Duodenal mucosa (tissue), 2 donors: ENCODE measurements at regions not wholly inside any gene's neighbourhood (a gene's known extent, or its start where the extent isn't known, plus 50 kb on each side); places are given as distances from the start of the nearest gene placed in this dataset.
"Not testable (repeated sequence)": the region's sequence is repeated elsewhere in the genome, so short reads cannot be mapped to it uniquely, and the experiment has no call there.

Source experiments
- H3K27ac ChIP-seq: one replicate; pipeline ENCODE4 v1.7.0; 2013; ENCODE audit warnings: low read depth, low read length
- H3K27me3 ChIP-seq, 2 donors: one replicate each; pipeline ENCODE4 v1.7.0; 2013; ENCODE audit warnings: low read length in 2 of 2, control low read depth in 1 of 2; ENCODE audit not compliant: insufficient read depth in 2 of 2, control insufficient read depth in 1 of 2
- H3K36me3 ChIP-seq, 2 donors: one replicate each; pipeline ENCODE4 v1.7.0; 2013; ENCODE audit warnings: low read length in 2 of 2, control low read depth in 1 of 2; ENCODE audit not compliant: insufficient read depth in 2 of 2, control insufficient read depth in 1 of 2
- H3K4me1 ChIP-seq, 2 donors: one replicate each; pipeline ENCODE4 v1.7.0; 2013; ENCODE audit warnings: low read length in 2 of 2, control low read depth in 1 of 2; ENCODE audit not compliant: insufficient read depth in 2 of 2, control insufficient read depth in 1 of 2
- H3K4me3 ChIP-seq, 2 donors: one replicate each; pipeline ENCODE4 v1.7.0; 2013; ENCODE audit warnings: low read length in 2 of 2, low read depth in 1 of 2
- H3K9ac ChIP-seq, 2 donors: one replicate each; pipeline ENCODE4 v1.7.0; 2013; ENCODE audit warnings: low read length in 2 of 2, low read depth in 1 of 2
- H3K9me3 ChIP-seq, 2 donors: one replicate each; pipeline ENCODE4 v1.7.0; 2013; ENCODE audit warnings: low read length in 2 of 2, control low read depth in 1 of 2; ENCODE audit not compliant: control insufficient read depth in 1 of 2

- Histone ChIP-seq H3K9me3 (no peaks in the 10 kb centered on the region), H3K4me1 (peaks cover 0 to 4% of the 10 kb centered on the region in 2 donors), H3K9ac (no peak overlapping the region), H3K36me3 (no peaks in the 10 kb centered on the region), H3K27ac (no peak overlapping the region), H3K4me3 (no peak overlapping the region), H3K27me3 (no peaks in the 10 kb centered on the region)
These were observed 73.2 kb upstream of the CITED2 start for GRCh38 chr6:139447656-139447975.

- no peak overlapping the region for H3K9ac ChIP-seq
- peaks cover 0 to 4% of the 10 kb centered on the region in 2 donors for H3K4me1 ChIP-seq
- no peak overlapping the region for H3K27ac ChIP-seq
- H3K4me3 ChIP-seq = no peak overlapping the region
- no peaks in the 10 kb centered on the region for H3K9me3 ChIP-seq
- H3K27me3 ChIP-seq = no peaks in the 10 kb centered on the region
- no peaks in the 10 kb centered on the region for H3K36me3 ChIP-seq
These were observed 72.6 kb upstream of the CITED2 start for GRCh38 chr6:139446768-139447655.

- H3K36me3 ChIP-seq = no peaks in the 10 kb centered on the region
- no peak overlapping the region for H3K4me3 ChIP-seq
- no peak overlapping the region for H3K9ac ChIP-seq
- H3K4me1 ChIP-seq = peaks cover 0 to 4% of the 10 kb centered on the region in 2 donors
- H3K27me3 ChIP-seq = no peaks in the 10 kb centered on the region
- H3K27ac ChIP-seq = no peak overlapping the region
- H3K9me3 ChIP-seq = no peaks in the 10 kb centered on the region
These were observed 71.8 kb upstream of the CITED2 start for GRCh38 chr6:139446138-139446715.

- not testable (repeated sequence) for H3K36me3 ChIP-seq, H3K4me1 ChIP-seq, H3K9ac ChIP-seq, H3K4me3 ChIP-seq, H3K27ac ChIP-seq, H3K9me3 ChIP-seq, H3K27me3 ChIP-seq
These were observed 69.9 kb upstream of the CITED2 start for GRCh38 chr6:139444273-139444787.

- no peak overlapping the region for H3K9ac ChIP-seq
- H3K4me3 ChIP-seq = no peak overlapping the region
- no peak overlapping the region for H3K27ac ChIP-seq
- no peaks in the 10 kb centered on the region for H3K27me3 ChIP-seq
- H3K36me3 ChIP-seq = no peaks in the 10 kb centered on the region
- no peaks in the 10 kb centered on the region for H3K9me3 ChIP-seq
- peaks cover 0 to 4% of the 10 kb centered on the region in 2 donors for H3K4me1 ChIP-seq
These were observed 69.0 kb upstream of the CITED2 start for GRCh38 chr6:139443231-139444112.

GRCh38 chr6:139442188-139442671, 67.8 kb upstream of the CITED2 start:
- no peaks in the 10 kb centered on the region for H3K9me3 ChIP-seq
- no peaks in the 10 kb centered on the region for H3K36me3 ChIP-seq
- peaks cover 0 to 4% of the 10 kb centered on the region in 2 donors for H3K4me1 ChIP-seq
- no peak overlapping the region for H3K4me3 ChIP-seq
- H3K27ac ChIP-seq = no peak overlapping the region
- no peaks in the 10 kb centered on the region for H3K27me3 ChIP-seq
- H3K9ac ChIP-seq = no peak overlapping the region

- Histone ChIP-seq H3K27ac (no peak overlapping the region), H3K36me3 (no peaks in the 10 kb centered on the region), H3K4me1 (no peaks in the 10 kb centered on the region), H3K27me3 (no peaks in the 10 kb centered on the region), H3K4me3 (no peak overlapping the region), H3K9me3 (no peaks in the 10 kb centered on the region), H3K9ac (no peak overlapping the region)
These were observed 64.9 kb upstream of the CITED2 start for GRCh38 chr6:139439349-139439748.

- H3K27ac ChIP-seq = no peak overlapping the region
- no peak overlapping the region for H3K9ac ChIP-seq
- H3K36me3 ChIP-seq = no peaks in the 10 kb centered on the region
- H3K9me3 ChIP-seq = no peaks in the 10 kb centered on the region
- H3K4me3 ChIP-seq = no peak overlapping the region
- no peaks in the 10 kb centered on the region for H3K27me3 ChIP-seq
- peaks cover 0 to 4% of the 10 kb centered on the region in 2 donors for H3K4me1 ChIP-seq
These were observed 64.3 kb upstream of the CITED2 start for GRCh38 chr6:139438775-139439174.

- peaks cover 0 to 6% of the 10 kb centered on the region in 2 donors for H3K4me1 ChIP-seq
- H3K36me3 ChIP-seq = no peaks in the 10 kb centered on the region
- H3K9ac ChIP-seq = no peak overlapping the region
- no peaks in the 10 kb centered on the region for H3K27me3 ChIP-seq
- peaks cover 0 to under 1% of the 10 kb centered on the region in 2 donors for H3K9me3 ChIP-seq
- H3K27ac ChIP-seq = no peak overlapping the region
- no peak overlapping the region for H3K4me3 ChIP-seq
These were observed 62.5 kb upstream of the CITED2 start for GRCh38 chr6:139436957-139437348.
